ENCODE measurements at regions not wholly inside any gene's neighbourhood (a gene's known extent, or its start where the extent isn't known, plus 50 kb on each side); places are given as distances from the start of the nearest gene placed in this dataset.

DNA sequence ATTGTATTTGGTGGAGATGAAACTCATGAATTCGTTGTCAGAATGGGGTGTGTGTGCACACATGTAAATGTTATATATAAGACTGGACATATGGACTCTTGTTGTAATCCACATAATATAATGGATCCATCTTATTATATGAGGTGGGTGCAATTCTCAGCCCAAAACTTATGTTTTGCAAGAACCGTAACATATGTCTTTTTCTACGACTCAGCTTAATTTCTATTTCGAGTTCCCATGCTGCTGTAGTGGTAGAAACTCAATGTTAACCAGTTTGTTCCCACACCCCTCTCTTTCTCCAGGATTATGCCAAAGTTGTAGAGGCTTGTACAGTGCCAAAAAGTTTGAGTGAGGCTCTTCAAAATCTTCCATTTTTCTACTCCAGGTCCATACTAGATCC is 112.5 kb upstream of the SPOPL start:
- no peak for DNase-seq

More for the DNA sequence above, 112.5 kb upstream of the SPOPL start:
- no peak overlapping the region for H3K4me2 ChIP-seq (ENCODE audit: insufficient read depth, insufficient read length, low read length)
- H2AFZ ChIP-seq (ENCODE audit: low read length), result no peak overlapping the region
- Mint-ChIP-seq H3K4me3 (no peak overlapping the region), H3K27me3 (ENCODE audit: low read depth) (no peaks in the 10 kb centered on the region), H3K36me3 (ENCODE audit: insufficient read depth in 1 of 3, low read depth in 3 of 3) (no peaks in the 10 kb centered on the region), H3K9me3 (no peaks in the 10 kb centered on the region), H3K27ac (no peak overlapping the region; a peak in 1 of 7 replicates), H3K4me1 (no peaks in the 10 kb centered on the region)
- no peak overlapping the region for H4K8ac ChIP-seq (replicated peaks; ENCODE audit: insufficient read length, low read depth, low read length)
- no peaks in the 10 kb centered on the region for H3K79me2 ChIP-seq (ENCODE audit: insufficient read depth, low read length)
- no peaks in the 10 kb centered on the region for H3K23me2 ChIP-seq (ENCODE audit: insufficient read length, low read depth, low read length, poor library complexity, severe bottlenecking)
- no peak overlapping the region for H3K23ac ChIP-seq (ENCODE audit: insufficient read length, low read depth, low read length)
- H2BK120ac ChIP-seq (ENCODE audit: low read depth, low read length, poor library complexity, severe bottlenecking), result no peak overlapping the region
- no peak overlapping the region for H3K9ac ChIP-seq (ENCODE audit: extremely low read depth, insufficient read length, low read length)
- no peak overlapping the region for H3K18ac ChIP-seq (ENCODE audit: insufficient read length, low read depth, low read length)
- H3K4me1 ChIP-seq (ENCODE audit: insufficient read depth, low read length), result no peaks in the 10 kb centered on the region
- H3K14ac ChIP-seq (ENCODE audit: insufficient read depth, low read length), result no peak overlapping the region
- H3T11ph ChIP-seq (ENCODE audit: low read length), result no peak overlapping the region
- H2AK5ac ChIP-seq (ENCODE audit: insufficient read length, low read length), result no peak overlapping the region
- TF ChIP-seq, protein P1, sequence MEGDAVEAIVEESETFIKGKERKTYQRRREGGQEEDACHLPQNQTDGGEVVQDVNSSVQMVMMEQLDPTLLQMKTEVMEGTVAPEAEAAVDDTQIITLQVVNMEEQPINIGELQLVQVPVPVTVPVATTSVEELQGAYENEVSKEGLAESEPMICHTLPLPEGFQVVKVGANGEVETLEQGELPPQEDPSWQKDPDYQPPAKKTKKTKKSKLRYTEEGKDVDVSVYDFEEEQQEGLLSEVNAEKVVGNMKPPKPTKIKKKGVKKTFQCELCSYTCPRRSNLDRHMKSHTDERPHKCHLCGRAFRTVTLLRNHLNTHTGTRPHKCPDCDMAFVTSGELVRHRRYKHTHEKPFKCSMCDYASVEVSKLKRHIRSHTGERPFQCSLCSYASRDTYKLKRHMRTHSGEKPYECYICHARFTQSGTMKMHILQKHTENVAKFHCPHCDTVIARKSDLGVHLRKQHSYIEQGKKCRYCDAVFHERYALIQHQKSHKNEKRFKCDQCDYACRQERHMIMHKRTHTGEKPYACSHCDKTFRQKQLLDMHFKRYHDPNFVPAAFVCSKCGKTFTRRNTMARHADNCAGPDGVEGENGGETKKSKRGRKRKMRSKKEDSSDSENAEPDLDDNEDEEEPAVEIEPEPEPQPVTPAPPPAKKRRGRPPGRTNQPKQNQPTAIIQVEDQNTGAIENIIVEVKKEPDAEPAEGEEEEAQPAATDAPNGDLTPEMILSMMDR (conservative IDR thresholded peaks at IDR 0.05), result no peak
- H2BK5ac ChIP-seq (ENCODE audit: insufficient read length, low read length), result no peak overlapping the region
- no peak overlapping the region for H2BK20ac ChIP-seq (ENCODE audit: low read depth, low read length, poor library complexity, severe bottlenecking)
- H2BK15ac ChIP-seq (ENCODE audit: low read depth, low read length), result no peak overlapping the region
- no peaks in the 10 kb centered on the region for H3K79me1 ChIP-seq (ENCODE audit: insufficient read depth, low read depth, low read length, poor library complexity, severe bottlenecking)
- no peak overlapping the region for H3K56ac ChIP-seq (ENCODE audit: insufficient read length, low read depth, low read length)
- H4K91ac ChIP-seq (ENCODE audit: insufficient read length, low read depth, low read length), result no peak overlapping the region
- WGBS (ENCODE audit: extremely low coverage, insufficient read length, low lambda C conversion rate), result no CpG with 5 or more reads among the region's 4 CpGs
- H3K27me3 ChIP-seq (ENCODE audit: insufficient read depth, low read length), result no peaks in the 10 kb centered on the region
- no peak overlapping the region for H4K5ac ChIP-seq (ENCODE audit: insufficient read length, low read depth, low read length)
- H3K4ac ChIP-seq (ENCODE audit: low read depth, low read length), result no peak overlapping the region
- H3K9me3 ChIP-seq (ENCODE audit: control insufficient read depth, low read depth, low read length), result no peaks in the 10 kb centered on the region
- no peak overlapping the region for H2BK12ac ChIP-seq (ENCODE audit: insufficient read length, low read depth, low read length)
- no peaks in the 10 kb centered on the region for H4K20me1 ChIP-seq (ENCODE audit: control insufficient read depth, insufficient read depth, insufficient read length)
- no peak overlapping the region for H3K27ac ChIP-seq (ENCODE audit: insufficient read length, low read depth, low read length)

Measured in H9 (cell line).